Putamen (tissue), 1 donor: ENCODE measurements at regions not wholly inside any gene's neighbourhood (a gene's known extent, or its start where the extent isn't known, plus 50 kb on each side); places are given as distances from the start of the nearest gene placed in this dataset.
A peak's percentile ranks its signal among the peaks of the same experiment; 100 is the strongest.

Experiments
- DNase-seq: peaks from one replicate; pipeline ENCODE4 v3.0.0-alpha.2; 2016; ENCODE audit warnings: low spot score

DNA sequence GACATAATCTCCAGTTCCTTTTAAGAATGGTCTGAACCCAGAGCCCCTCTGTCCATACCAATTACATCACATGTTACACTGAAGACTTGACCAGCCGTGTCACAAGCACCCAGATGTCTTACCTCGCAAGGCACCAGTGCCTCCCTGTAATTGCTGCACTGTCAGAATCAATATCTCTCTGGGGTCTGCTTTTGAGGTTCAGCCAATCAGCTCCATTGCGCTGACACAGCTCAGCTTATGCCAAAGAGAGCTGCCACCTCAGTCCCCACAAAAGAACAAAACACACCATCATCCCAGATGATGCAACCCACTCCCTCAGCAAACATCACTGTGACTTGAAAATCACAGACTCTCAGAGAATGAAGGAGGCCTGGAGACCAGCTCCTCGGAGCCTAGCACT, 82.5 kb upstream of the SORBS2 start:
- DNase-seq, result no peak

DNA sequence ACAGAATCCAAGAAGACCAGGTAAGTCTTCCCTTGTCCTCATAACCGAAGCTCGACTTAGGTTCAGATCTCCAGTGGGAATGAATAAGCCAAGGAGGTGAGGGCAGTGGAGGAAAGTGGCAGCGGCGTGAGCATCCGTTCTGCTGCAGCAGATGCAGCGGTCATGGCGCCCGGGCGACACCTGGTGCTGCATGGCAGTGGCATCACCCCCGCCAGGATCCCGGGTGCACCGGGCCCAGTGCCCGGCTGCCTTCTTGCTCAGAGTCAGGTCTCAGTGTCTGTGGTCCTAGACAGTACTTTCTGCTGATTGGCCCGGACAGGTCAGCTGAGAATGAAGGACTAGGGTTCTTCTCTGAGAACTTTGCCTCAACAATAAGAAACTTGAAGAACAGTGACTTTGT, 83.4 kb upstream of the SORBS2 start:
- no peak for DNase-seq

DNA sequence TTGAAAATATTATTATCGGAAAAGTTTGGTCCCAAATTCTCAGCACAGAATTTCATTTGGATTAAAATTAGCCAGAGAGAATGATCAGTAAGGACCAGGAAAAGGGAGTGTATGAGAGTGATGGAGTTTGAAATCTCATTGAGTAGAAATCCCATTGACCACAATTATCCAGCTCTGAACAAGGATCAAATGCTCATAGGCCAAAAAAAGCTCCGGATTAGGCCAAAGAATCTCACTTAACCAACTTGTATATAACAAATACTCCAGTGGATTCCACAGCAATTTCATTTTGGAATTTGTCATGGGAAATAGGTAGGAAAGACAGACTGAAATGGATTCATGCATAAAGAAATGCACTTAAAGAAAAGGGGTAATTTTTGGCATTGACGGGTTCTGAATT, 83.9 kb upstream of the SORBS2 start:
- no peak for DNase-seq

DNA sequence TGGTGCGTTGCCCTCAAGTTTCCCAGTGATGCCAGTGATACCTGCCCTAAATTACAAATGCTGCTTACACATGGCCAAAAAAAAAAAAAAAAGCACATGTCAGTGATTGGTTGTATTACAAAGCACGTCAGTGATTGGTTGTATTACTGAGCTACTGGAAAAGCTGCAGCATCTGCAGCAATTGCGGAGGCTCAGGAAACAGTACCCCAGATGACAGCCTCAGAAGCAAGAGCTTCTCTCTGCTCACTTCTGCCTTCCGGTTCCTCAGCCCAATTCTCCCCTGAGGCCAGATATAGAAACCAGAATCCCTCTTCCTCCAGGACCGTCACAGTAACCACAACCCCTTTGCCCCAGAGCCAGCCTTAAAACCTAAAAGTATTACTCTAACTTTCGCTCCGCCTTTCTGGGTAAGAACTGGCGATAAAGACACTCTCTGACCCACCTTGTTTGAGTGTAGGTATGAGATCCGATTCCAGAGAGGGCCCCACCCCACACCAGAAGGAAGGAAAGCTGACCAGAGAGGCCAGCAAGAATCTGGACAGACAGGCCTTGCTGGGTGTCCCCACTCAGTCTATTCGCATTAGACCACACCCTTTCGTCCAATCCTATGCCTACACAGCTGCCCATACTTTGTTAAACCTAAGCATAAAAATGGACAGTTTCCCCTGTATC, 85.0 kb upstream of the SORBS2 start:
- no peak for DNase-seq

DNA sequence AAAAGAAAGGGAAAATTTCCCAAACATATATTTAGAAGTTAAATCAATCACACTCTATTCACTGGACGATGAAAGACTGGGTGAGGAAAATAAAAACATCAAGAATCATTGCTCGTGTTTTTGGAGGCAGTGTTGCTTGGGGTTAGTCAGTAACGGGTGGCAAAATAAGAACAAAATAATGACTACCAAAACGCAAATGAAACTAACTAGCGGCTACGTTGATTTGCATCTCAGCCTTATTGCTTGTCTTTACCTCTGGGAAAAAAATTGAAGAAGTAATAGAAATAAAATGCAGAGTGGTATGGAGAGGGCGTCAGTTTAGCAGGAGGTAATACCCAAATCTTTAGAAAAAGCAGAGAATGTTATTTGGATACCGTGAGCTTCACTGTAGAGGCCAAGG, 86.4 kb upstream of the SORBS2 start:
- no peak for DNase-seq

DNA sequence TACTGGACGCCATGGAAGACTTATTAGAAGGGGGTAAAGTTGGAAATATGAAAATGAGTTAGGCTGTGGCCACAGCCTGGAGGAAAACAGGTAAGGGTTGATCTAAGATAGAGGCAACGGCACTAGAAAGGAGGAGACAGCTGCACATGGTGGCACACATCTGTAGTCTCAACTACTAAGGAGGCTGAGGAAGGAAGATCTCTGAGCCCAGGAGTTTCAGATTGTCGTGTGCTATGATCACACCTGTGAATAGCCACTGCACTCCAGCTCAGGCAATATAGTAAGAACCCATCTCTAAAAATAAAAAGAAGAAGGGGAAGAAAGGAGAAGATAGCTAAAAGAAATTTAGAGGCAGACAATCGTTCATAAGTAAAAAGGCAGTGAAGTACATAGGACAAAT, 87.8 kb upstream of the SORBS2 start:
- DNase-seq, result no peak

DNA sequence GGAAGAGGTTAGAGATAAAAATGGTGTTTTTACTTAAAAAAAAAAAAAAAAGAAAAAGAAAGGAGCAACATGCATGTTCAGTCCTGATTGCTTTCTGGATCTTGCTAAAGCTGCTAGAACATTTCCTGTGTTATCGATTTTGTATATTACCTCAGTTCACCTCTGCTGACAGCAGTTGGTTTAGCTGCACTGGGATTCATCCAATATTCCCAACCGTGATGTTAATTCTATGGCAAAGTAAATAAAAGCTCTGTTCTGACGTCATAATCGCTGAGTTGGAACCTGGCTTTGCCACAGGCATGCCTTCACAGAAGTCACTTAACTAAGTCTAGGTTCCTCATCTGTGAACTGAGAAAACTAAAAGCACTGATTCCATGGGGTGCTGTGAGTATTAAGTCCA, 90.7 kb upstream of the SORBS2 start:
- no peak for DNase-seq

DNA sequence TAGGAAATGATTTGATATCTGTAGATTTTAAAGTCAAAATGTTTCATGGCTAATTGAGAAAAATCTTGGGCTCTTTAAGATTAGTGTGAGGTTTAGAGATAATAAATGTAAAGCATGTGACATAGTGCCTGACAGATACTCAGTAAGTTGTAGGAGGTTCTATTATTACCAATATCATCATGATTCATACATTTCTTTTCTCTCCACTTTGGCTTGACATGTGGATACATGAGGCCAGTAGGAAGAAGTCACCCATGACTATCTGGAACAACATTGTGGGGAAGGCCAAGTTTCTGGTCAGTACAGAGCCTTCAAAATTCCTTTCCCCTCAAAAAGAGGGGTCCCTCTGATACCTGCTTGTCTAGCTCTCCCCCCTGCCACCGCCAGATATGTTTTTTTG, 91.2 kb upstream of the SORBS2 start:
- DNase-seq, result no peak

DNA sequence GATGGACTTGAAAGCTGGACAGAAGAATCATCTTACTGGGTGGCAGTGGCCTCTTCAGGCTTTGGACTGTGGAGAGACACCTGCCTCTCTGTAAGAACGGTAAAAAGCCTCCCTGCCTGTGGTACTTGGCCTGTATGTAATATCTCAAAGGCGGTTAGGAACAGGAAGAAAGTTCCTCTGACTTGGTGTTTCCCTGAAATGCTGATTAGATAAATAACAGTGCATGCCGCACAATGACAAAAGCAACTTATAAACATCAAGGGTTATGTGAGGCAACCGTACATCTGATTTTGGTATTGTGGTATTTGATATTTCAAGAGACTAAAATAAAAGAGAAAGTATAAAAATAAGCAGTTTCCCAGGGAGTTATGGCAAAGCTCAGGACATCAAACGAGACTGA, 92.4 kb upstream of the SORBS2 start:
- DNase-seq, result no peak

DNA sequence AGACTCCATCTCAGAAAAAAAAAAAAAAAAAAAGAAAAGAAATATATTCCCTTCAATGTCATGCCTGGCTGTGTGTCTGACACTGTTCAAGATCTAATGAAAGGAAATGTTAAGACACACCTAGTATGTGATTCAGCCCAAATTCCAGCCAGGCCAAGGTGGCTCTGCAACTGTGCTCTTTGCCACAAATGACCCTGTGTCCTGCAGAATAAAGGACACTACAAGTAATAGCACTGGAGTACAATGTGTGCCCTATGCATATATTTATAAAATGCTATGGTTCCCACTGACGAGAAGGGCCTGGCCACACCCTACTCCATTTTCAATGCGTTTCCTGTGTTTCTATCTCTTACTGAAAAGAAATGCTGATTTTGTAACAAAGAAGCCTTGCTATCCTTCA, 98.0 kb upstream of the SORBS2 start:
- DNase-seq, result no peak

DNA sequence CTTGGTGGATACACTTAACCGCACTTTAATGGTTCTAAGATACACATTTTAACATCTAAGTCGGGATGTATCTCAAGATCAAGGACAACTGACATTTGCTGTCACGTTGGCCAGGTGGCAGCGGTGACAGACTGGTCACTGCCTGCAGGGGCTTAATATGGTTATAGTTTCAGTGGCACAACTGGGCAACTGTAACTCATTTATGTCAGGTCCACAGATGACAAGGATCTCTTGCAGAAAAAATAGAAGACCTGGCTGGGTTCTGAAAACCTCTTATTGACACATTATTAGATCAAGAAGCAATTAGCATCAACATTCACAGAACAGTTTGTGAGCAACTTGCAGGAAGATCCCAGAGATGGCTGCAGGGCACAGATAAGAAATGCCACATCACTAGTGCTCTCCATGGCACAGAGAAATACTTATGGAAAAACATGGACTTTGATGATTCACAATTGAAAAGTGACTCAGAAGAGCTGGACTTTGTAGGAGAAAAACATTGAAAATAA, 99.6 kb upstream of the SORBS2 start:
- no peak for DNase-seq

DNA sequence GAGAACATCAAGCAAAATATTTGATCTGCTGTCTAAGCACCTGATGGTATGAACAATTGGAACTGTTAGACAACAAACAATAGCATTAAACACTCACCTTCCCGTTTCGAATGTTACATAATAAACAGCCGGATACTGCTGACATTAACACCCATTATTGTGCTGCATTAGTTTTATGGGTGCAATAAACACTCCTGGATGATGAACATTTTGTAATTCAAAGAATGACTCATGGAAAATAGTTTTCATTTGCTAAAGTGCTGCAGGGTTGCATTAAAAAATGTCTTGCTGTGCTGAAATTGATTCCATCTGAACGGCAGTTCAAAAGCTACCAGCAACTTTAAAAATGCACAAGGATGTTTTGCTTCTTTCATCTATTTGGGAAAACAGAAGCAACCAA, 100.8 kb upstream of the SORBS2 start:
- DNase-seq, result no peak

DNA sequence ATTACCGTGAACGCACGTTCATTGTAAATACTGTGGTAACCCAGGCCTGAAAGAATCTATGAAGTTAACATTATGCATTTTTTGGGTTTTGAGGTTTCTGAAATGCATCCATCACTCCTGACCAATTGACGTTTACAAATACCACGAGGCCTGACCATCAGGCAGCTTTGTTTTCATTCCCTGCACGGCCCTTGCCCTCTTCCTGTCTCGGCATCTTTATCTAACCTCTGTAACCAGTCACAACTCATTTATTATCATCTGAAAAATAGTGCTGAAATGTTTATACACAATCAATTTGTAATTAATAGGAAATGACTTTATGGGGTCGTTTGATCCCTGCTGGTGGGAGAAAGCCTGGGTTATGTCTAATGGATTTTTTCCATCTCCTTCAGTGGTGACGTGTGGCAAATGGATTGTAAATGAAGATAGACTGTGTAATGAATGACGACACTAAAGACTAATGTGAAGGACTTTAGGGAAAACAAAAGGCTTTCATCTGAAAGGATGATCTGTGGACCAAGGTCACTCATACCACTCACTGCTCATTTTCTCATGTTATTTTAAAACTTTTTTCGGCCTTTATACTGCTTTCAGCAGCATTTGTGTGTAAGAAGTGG, 102.7 kb upstream of the SORBS2 start:
- DNase-seq, result no peak

DNA sequence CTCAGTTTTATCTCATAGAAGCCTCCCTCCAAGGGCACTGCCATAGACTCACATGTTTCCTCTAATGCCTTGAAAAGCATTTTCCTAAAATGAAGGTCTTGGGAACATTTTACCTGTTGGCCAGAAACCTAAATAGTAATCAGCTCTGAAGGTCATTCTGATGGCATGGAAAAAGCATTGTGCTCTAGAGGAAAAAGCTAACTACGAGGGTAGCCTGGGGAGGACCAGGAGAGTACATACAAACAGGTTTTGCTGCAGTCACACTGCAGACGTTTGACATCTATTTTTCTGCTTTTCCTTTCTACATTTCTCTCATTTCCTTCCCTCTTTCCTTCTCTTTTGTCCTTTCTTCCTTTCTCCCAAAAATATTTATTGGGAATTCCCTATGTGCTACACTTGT, 103.3 kb upstream of the SORBS2 start:
- no peak for DNase-seq

DNA sequence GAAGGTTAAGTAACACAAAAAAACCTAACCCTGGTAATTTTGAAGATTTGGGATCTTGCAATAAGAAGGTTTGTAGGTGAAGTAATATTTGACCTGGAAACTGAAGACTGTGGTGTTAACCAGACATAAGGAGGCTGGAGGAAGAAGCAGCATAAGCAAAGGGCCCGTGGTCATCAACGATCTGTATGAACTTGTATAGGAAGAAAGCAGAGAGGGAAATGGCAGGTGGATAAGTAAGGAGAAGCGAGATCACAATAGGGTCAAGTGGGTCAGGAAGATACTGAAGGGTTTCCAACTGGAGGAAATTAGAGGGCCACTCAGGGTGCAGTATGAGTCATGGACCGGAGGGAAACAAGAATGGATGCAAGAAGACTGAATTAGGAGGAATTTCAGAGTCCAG, 103.8 kb upstream of the SORBS2 start:
- DNase-seq, result no peak

DNA sequence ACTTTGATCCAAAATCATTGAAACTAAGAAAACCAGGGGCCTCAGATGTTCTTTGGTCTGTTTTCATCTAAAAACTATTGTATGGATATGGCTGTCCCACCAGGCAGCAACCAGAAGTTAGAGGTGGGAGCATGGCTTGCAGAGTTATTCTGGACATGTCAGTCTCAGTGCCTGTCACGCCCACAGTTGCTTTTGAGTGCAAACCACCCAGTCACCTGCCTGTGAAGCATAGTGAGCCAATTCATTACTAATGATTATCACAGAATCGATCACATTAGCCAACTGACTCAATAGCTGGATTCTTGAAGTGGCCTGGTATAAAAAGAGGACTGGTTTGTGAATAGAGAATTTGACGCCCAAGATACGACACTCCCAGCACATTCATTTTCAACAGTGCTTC, 104.2 kb upstream of the SORBS2 start:
- DNase-seq, result no peak

DNA sequence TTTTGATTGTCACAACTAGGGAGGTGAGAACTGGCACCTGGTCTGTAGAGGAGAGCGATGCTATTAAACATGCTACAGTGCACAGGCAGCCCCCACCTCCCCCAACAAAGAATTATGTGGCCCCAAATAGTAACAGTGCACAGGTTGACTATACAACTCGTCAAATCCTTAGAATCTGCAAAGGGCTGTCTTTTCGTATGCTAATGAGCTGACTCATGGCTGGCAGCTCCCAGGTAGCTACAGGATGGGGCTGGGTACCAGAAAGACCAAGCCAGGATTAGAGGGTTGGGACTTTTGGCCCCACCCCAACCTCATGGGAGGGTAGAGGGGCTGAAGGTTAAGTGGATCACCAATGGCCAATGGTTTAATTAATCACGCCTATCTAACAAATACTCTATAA, 104.7 kb upstream of the SORBS2 start:
- peak; percentile 45 for DNase-seq

DNA sequence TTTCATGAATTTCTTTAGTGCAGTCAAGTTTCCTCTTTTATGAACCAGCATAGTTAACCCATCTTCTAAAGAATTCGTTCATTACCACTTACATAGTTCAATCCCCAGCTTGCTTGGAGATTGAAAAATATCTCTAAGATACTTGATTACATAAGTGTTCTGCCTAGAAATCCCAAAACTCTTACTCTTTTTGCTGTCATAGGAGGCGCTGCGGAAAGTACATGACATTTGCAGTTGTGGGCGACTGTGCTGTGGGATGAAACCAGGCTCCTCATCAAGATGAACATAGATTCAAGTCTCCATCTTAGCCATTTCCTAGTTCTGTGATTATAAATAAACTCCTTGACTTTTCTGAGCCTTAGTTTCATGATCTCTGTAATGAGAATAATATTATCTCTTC, 107.1 kb upstream of the SORBS2 start:
- peak; percentile 75 for DNase-seq

DNA sequence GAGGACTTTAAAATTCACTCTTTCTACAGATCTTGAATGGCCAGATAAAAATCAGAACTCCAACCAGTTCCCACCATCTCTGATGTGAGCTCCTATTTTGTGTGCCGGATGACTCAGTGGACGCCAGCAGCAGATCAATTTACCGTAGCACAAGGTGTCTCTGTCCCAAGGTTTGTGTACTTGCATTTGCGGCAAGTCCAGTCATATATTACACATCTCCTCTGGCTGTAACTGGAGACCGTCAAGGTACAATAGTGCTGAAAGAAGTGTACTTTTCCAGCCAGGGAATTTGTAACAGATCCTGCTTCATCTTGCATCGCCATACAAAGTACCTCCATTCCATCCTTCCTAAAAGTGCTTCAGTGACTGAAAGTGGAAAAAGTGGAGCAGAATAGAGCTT, 108.2 kb upstream of the SORBS2 start:
- no peak for DNase-seq

DNA sequence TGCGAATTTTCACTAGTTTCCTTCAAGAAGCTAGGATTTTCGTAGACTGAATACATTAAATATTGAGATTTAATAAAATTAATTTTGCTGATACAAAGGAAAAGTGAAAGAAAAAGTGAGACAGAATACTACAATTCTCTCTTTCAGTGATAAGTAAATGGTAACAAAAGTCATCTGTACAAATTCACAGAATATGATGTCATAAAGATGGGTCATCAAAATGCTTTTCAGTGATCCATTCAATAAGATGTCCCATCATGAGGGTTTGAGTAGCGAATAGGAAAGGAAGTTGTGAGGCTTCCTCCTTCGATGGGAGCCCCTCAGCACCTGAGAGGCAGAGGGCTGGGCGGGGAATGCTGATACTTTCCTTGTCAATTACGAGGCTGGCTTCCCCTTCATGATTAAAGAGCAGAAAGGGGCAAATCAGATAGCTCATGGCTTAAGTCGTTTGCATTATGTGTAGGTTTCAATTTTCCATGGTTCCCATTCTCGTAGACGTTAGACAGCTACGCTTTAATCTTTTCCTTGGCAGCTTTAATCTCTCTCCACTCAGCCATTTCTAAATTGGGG, 108.8 kb upstream of the SORBS2 start:
- DNase-seq, result no peak

DNA sequence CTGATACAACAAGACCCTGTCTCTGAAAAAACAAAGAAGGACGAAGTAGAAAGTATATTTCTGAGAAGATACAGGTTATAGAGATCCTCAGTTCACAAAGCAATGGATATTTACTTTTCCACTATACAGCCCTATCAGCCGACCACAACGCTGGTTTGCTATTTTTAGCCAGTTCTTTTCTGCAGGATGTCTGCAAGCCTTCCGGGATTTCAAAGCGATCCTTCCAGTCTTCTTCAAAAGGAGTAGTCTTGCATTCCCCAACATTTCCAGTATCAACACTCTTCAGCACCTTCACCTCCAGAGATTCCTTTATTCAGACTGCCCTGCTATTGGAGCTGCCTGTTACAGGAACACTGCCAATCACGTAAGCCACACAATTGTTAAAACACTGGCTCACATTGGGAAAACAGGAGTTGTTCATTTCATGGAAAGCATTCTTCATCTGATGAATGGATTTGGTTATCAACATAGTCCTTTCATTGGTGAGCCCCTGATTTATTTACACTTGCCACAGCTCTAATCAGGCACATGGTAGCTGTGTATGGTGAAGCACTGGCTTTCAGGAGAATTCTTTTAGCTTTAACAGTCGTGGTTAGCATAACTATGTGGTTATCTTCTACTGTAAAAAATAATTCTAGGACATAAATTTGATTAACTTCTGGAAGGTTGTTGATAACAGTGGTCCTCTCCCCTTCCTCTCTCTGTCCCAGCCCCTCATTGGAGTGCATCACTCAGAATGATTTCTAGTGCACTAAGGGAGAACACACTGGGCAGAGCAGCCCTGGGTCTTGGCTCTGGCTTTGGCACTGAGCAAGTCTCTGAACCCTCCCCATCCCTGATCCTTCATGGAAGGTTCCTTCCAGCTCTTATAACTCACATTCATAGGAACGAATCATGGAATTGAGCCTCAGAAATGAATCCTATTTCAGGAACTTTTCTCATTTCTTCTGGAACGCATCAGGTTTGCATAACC, 109.9 kb upstream of the SORBS2 start:
- DNase-seq, result no peak

DNA sequence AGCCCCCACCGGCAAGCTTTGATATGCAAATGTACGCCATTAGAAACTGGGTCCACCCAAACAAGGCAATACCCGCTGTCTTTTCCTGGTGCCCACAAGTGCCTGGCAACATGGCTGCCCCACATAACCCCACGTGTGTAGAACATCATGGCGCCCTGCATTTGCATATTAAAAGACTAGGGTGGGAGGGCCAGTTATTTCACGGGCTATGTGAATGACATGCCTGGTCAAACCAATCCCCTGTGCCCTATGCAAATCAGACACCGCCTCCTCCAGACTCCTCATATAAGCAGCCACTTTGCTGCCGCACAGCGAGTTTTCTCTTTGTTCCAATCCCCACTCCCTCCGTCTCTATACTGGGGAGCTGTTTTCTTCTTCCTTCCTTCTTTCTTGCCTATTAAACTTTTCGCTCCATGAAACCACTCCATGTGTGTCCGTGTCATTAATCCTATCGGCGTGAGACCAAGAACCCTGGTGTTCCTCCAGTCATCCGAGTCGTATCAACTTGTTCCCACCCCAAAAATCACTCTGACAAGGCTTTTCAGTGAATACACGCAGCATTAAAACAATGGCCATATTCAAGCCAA, 112.6 kb upstream of the SORBS2 start:
- DNase-seq, result no peak
